Natural killer cell (primary cell): ENCODE measurements at regions not wholly inside any gene's neighbourhood (a gene's known extent, or its start where the extent isn't known, plus 50 kb on each side); places are given as distances from the start of the nearest gene placed in this dataset.

Experiments
- ATAC-seq, 3 donors: fragments of 150-1000 bp in 2 of 3; fragments of 200-7000 bp in 1 of 3; cut with Tn5 transposase; 1 replicate in 1 of 3; 2 replicates in 2 of 3; pipeline ENCODE4 v1.10.0; 2021; ENCODE audit warnings: mild to moderate bottlenecking in 2 of 3, moderate library complexity in 2 of 3
- DNase-seq, 2 donors: peaks; one replicate each; pipeline versions ENCODE4 v3.0.0 to v3.0.0-alpha.2; 2013 to 2021; ENCODE audit warnings: mixed read lengths in 1 of 2
- H3K27ac ChIP-seq: one replicate; pipeline ENCODE4 v1.5.1; 2013; ENCODE audit warnings: mild to moderate bottlenecking, low read length
- H3K27me3 ChIP-seq: one replicate; pipeline ENCODE4 v1.6.1; 2013; ENCODE audit warnings: low read length; ENCODE audit not compliant: control insufficient read depth, insufficient read depth
- H3K36me3 ChIP-seq: one replicate; pipeline ENCODE4 v1.6.1; 2013; ENCODE audit warnings: low read length; ENCODE audit not compliant: control insufficient read depth, insufficient read depth
- H3K4me1 ChIP-seq: one replicate; pipeline ENCODE4 v1.6.1; 2013; ENCODE audit warnings: low read length; ENCODE audit not compliant: control insufficient read depth, insufficient read depth
- H3K4me3 ChIP-seq: one replicate; pipeline ENCODE4 v1.5.1; 2013; ENCODE audit warnings: low read length
- H3K9me3 ChIP-seq: one replicate; pipeline ENCODE4 v1.6.1; 2013; ENCODE audit warnings: low read length; ENCODE audit not compliant: control insufficient read depth, insufficient read depth
- H3K27ac Mint-ChIP-seq, 2 donors: one replicate each; pipeline ENCODE4 v1.8.0; 2022; ENCODE audit warnings: mild to moderate bottlenecking in 2 of 2, mixed read lengths in 2 of 2, moderate library complexity in 1 of 2
- H3K27me3 Mint-ChIP-seq, 2 donors: one replicate each; pipeline ENCODE4 v1.8.0; 2022; ENCODE audit warnings: low read depth in 2 of 2, mixed read lengths in 2 of 2
- H3K36me3 Mint-ChIP-seq: one replicate; pipeline ENCODE4 v1.8.0; 2022; ENCODE audit warnings: mixed read lengths
- H3K4me1 Mint-ChIP-seq, 2 donors: one replicate each; pipeline ENCODE4 v1.8.0; 2022; ENCODE audit warnings: mixed read lengths in 2 of 2
- H3K4me3 Mint-ChIP-seq: one replicate; pipeline ENCODE4 v1.8.0; 2022; ENCODE audit warnings: mild to moderate bottlenecking, moderate library complexity, mixed read lengths
- H3K9me3 Mint-ChIP-seq, 2 donors: one replicate each; pipeline ENCODE4 v1.8.0; 2022; ENCODE audit warnings: mixed read lengths in 2 of 2
- WGBS: methylation state at CpG from one replicate; pipeline ENCODE4 v1.1.7; 2013; ENCODE audit warnings: missing lambda C conversion rate; ENCODE audit not compliant: insufficient coverage; 5-methylcytosine and 5-hydroxymethylcytosine counted together
- intact Hi-C: fragments of 100-400 bp; cut with micrococcal nuclease; formaldehyde crosslinking; loops from one replicate; pipeline ENCODE4 v1.14.2; 2022
- TF ChIP-seq, protein P1 (sequence below): fragments of 200-600 bp; IDR thresholded peaks from one replicate; pipeline ENCODE4 v1.8.0; 2022; ENCODE audit warnings: antibody characterized with exemption

GRCh38 chr1:5661196-5662085 lies 330.8 kb downstream of the NPHP4 start:
- H3K27ac Mint-ChIP-seq, result no peak overlapping the region
- peaks cover 6 to 9% of the 10 kb centered on the region in 2 donors for H3K27me3 Mint-ChIP-seq
- no peaks in the 10 kb centered on the region for H3K36me3 Mint-ChIP-seq
- H3K4me3 Mint-ChIP-seq, result no peak overlapping the region
- WGBS, result 89% methylated on average over 21 of the region's 24 CpGs
- Histone ChIP-seq H3K36me3 (no peaks in the 10 kb centered on the region), H3K4me1 (peaks cover 8% of the 10 kb centered on the region), H3K27me3 (no peaks in the 10 kb centered on the region), H3K4me3 (no peak overlapping the region), H3K27ac (no peak overlapping the region), H3K9me3 (no peaks in the 10 kb centered on the region)
- DNase-seq, result no peak
- intact Hi-C loops, result no loop called here
- no peaks in the 10 kb centered on the region for H3K4me1 Mint-ChIP-seq
- TF ChIP-seq, protein P1, sequence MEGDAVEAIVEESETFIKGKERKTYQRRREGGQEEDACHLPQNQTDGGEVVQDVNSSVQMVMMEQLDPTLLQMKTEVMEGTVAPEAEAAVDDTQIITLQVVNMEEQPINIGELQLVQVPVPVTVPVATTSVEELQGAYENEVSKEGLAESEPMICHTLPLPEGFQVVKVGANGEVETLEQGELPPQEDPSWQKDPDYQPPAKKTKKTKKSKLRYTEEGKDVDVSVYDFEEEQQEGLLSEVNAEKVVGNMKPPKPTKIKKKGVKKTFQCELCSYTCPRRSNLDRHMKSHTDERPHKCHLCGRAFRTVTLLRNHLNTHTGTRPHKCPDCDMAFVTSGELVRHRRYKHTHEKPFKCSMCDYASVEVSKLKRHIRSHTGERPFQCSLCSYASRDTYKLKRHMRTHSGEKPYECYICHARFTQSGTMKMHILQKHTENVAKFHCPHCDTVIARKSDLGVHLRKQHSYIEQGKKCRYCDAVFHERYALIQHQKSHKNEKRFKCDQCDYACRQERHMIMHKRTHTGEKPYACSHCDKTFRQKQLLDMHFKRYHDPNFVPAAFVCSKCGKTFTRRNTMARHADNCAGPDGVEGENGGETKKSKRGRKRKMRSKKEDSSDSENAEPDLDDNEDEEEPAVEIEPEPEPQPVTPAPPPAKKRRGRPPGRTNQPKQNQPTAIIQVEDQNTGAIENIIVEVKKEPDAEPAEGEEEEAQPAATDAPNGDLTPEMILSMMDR, result no peak
- ATAC-seq, result no peak
- H3K9me3 Mint-ChIP-seq, result no peaks in the 10 kb centered on the region

GRCh38 chr1:5660141-5660935 lies 331.9 kb downstream of the NPHP4 start:
- ATAC-seq, result no peak
- H3K36me3 ChIP-seq, result no peaks in the 10 kb centered on the region
- Mint-ChIP-seq H3K27me3 (peaks cover 9 to 11% of the 10 kb centered on the region in 2 donors), H3K27ac (no peak overlapping the region), H3K9me3 (peaks cover 0 to 4% of the 10 kb centered on the region in 2 donors), H3K4me1 (no peaks in the 10 kb centered on the region), H3K36me3 (no peaks in the 10 kb centered on the region), H3K4me3 (no peak overlapping the region)
- no peak for DNase-seq
- no peaks in the 10 kb centered on the region for H3K27me3 ChIP-seq
- intact Hi-C loops, result no loop called here
- no peak overlapping the region for H3K4me3 ChIP-seq
- whole genome bisulfite sequencing, result 39% methylated on average over 10 of the region's 13 CpGs
- H3K27ac ChIP-seq, result no peak overlapping the region
- peaks cover 2% of the 10 kb centered on the region for H3K4me1 ChIP-seq
- H3K9me3 ChIP-seq, result no peaks in the 10 kb centered on the region
- TF ChIP-seq, protein P1, result no peak

DNA sequence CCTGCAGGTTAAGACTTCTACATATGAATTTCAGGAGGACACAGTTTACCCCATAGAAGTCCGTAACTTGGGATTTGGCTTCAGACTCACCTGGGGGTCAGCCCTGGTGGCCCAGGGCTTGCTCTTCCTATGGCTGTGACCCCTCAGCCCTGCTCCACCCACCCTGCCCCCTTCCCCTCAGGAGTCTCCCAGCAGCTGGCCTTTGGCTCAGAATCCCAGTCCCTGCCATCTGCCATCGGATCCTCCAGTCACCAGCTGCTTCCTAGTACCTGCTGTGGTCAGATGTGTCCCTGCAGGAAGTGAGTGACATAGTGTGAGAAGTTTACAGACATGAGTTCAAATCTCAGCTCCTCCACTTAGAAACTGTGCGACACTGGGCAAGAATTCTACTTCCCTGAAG lies 332.6 kb downstream of the NPHP4 start:
- TF ChIP-seq, protein P1, result no peak
- H3K4me1 Mint-ChIP-seq, result no peaks in the 10 kb centered on the region
- Histone ChIP-seq H3K36me3 (no peaks in the 10 kb centered on the region), H3K27ac (no peak overlapping the region), H3K4me1 (no peaks in the 10 kb centered on the region), H3K4me3 (no peak overlapping the region), H3K27me3 (no peaks in the 10 kb centered on the region), H3K9me3 (no peaks in the 10 kb centered on the region)
- intact Hi-C loops, result no loop called here
- no peak overlapping the region for H3K27ac Mint-ChIP-seq
- ATAC-seq (no peak), DNase-seq (no peak)
- H3K4me3 Mint-ChIP-seq, result no peak overlapping the region
- H3K36me3 Mint-ChIP-seq, result no peaks in the 10 kb centered on the region
- peaks cover 9 to 11% of the 10 kb centered on the region in 2 donors for H3K27me3 Mint-ChIP-seq
- peaks cover 0 to 4% of the 10 kb centered on the region in 2 donors for H3K9me3 Mint-ChIP-seq
- WGBS, result 59% methylated on average over 3 of the region's 3 CpGs
